Fibroblast of skin of scalp (primary cell): ENCODE measurements at regions not wholly inside any gene's neighbourhood (a gene's known extent, or its start where the extent isn't known, plus 50 kb on each side); places are given as distances from the start of the nearest gene placed in this dataset.

ENCODE experiments used
- DNase-seq: peaks from one replicate; pipeline ENCODE4 v3.0.0-alpha.2; 2013

DNA sequence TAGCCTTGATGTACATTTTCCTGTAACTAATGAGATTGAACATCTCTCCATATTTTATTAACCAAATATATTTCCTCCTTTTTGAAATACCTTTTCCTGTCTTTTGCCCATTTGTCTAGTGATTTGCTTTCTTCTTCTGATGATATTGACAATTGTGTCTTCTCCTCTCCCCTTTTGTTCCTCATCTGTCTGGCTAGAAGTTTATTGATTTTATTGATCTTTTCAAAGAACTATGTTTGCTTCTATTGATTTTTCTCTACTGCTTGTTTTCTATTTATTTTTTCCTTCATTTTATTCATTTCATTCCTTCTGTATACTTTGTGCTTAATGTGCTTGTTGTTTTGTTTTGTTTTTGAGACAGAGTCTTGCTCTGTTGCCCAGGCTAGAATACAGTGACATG is 181.4 kb upstream of the SMIM23 start:
- no peak for DNase-seq

DNA sequence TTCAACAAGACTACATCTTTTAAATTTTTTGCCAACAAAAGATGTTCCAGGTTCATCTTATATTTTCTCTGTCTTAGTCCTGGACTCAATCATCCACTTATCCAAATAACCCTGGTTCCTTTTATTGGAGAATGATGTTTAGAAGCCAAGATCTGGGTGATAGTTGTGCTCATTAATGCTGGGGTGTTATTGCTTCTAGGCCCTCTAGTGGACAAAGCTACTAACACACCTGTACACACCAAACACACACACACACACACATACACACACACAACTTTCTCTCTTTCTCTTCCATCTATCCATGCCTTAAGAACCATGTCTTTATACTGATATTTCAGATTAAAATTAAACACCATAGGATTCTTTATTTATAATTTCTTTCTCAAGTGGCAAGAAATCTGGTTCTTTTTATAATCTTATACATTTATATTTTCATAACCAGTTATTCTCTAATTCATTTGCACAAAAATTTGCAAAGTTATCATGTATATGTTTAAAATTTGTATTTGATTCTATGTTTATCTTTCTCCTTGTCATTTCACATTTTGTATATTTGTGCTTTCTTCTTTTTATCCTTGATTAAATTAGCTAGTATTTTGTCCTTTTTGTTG is 179.1 kb upstream of the SMIM23 start:
- no peak for DNase-seq

DNA sequence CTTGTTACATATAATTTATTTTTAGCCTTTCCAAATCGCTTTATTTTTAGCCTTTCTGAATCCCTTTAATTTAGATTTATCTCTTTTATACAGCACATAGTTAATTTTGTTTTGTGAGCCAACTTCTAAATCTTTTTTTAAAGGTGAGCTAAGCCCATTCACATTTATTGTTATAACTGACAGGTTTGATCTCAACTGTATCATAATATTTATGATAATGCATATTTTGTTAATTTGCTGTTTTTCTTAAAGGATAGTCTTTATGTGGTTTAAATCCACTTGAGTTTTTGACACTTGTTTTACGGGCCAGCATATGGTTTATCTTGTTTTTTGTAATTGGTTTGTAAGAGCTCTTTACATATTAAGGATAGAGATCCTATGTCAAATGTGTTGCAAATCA is 177.8 kb upstream of the SMIM23 start:
- DNase-seq = no peak

DNA sequence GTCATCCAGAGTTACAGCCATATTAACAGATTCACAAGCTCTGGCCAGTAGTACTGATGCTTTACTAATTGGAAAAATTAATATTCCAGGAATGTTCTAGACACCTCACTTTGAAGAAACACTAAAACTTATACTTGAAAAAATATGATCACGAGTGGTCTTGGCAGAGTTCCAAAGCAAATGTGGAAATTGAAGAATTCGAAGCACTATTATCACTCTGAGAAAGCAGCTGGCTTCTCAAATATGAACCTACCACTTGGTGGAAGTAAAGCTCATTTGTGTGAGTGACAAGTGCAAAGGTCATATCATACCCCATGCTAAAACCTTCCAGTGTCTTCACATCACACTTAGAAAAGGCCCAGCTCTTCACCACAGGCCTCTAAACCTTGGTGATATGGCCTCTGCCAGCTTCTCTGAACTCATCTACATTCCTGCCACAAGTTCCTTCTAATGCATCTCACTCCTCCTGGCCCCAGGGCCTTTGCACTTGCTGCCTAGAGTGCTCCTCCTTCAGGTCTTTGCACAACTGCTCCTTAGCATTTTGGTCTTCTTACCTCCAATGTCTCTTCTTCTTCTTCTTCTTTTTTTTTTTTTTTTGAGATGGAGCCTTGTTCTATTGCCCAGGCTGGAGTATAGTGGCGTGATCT is 175.7 kb upstream of the SMIM23 start:
- DNase-seq = no peak

DNA sequence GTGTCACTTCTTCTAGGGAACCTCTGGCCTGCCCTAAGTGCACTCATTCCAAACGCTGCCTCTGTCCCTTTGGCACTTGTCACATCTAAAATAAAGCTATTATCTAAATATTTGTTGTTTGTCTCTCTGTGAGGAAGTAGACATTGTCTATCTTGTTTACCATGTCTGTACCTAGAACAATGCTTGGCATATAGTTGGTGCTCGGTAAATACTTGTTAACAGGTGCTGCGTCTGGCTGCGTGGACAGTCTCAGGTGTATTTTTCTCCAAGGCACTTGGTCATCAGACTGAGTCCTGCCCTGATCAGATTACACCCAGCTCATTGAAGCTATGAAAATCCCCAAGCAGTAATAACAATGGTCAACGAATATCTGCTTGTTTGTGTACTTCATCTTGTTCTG is 174.9 kb upstream of the SMIM23 start:
- no peak for DNase-seq

DNA sequence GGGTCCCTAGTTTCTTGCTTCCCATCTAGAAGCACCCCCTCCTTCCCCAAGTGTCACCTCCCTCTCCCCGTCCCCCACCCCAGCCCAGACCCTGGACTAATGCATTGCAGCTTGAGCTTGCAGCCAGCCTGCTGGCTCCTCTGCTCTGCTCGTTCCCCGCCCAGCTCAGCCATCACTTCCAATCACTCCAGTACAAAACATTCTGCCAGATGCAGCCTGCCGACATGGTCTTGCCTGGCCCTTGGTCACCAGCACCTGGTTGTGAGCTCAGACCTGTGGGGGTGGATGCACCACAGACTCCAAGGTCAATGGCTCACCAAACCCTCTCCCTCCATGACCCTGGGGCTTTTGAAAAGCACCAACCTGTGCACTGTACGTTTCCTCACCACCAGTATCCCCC is 172.9 kb upstream of the SMIM23 start:
- DNase-seq = no peak

DNA sequence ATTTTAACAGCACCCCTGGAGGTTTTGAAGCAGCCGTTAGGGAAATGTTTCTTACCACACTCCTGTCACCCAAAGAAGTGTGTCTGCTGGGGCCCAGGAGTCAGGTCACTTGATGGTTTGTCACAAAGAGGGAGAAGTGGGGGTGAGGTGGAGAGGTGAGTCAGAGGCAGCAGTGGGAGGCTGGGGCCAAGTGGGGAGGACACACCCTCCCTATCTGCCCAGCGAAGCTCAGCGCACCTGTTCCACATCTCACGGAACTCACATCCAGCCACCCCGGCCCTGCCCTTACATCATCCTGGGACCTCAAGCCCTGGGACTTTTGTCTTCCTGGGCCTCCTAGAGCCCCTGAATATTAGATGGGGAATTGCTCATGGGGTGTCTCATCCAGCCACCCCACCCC is 171.1 kb upstream of the SMIM23 start:
- DNase-seq = no peak

DNA sequence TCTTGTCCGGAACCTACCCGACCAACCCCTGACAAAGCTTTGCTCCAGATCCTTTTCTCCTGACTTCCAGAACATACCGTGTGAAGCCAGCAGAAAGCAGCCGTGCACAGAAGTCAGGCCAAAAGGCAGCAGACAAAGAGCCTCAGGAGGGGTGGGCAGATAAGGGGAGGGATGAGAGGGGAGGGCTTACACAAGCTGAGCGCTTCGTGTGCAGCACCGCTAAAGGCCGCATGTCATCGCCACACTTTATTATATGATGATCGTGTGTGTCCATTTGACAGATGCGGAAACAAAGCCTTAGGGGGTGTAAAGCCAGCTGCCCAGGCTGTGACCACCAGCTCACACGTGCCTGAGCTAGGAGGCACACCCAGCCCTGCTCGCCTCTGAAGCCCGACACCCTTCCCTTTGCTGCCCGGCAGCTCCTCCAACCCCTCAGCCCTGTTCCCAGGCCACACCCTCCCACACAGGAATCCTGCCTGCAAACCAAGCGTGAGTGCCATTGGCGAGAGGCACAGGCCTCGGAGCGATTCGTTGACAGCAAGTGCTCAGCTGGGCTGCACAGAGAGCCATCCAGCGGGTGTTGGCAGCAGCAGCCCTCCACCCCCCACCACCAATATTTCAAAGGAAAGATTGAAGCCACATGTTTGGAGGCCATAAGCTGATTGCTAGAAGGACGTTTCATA is 170.5 kb upstream of the SMIM23 start:
- peak; percentile 28 for DNase-seq

DNA sequence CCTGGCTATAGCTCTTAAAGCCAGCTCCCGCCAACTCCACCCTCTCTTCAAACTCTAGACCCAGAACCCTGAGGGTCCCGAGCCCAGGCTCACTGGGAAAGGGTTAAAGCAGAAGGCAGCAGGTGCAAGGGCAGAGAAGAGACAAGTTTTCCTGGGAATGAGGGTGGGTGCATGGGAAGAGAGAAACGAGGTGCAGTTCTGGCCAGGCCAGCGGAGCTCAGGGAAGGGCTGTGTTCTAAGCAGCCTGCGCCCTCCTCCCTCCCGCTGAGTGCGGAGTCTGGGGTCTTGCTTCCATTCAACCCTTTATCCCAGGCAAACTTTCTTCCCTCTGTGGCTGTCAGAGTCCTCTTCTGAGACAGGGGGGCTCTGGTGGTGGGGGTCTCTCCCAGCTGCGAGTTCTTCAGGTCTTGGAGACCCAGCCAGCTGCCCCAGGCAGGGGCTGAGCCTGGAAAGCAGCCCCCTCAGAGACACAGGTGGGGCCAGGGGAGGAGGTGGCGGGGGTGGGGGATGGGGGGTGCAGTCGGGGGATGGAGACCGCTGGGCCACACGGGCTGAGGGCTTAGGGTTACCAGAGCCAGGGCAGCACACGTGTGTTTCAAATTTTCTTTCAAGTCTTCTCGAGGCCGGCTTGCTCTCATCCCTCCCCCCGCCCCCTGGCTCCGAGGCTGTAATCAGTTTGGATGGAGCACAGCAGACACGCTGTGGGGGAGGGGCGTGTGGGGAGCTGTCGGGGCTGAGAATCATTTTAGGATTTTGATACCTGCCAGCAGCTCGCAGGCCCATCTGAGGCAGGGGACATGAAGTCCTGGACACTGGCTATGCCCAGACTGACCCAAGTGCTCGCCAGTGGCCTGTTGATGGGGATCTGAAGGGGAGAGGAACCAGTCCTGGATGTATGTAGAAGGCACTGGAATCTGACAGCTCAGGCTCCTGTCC is 169.6 kb upstream of the SMIM23 start:
- DNase-seq = no peak

DNA sequence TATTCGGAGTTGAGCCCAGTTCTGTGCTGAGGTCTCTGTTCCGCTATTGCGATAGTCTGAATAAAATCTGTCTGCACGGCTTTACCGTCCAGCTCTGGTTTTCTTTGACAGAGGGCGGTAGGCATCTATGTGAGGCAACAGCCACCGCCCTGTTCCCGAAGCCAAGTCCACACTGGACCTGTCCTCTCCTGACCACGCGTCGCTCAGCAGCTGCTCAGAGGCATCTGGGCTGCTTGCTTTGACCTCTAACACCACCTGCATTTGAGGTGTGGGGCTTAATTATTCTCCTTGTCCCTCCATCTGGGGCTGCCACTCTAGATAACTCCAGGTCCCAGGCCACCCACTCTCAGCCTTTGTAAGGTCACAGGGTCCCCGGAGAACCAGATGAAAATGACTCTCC is 168.4 kb upstream of the SMIM23 start:
- no peak for DNase-seq

DNA sequence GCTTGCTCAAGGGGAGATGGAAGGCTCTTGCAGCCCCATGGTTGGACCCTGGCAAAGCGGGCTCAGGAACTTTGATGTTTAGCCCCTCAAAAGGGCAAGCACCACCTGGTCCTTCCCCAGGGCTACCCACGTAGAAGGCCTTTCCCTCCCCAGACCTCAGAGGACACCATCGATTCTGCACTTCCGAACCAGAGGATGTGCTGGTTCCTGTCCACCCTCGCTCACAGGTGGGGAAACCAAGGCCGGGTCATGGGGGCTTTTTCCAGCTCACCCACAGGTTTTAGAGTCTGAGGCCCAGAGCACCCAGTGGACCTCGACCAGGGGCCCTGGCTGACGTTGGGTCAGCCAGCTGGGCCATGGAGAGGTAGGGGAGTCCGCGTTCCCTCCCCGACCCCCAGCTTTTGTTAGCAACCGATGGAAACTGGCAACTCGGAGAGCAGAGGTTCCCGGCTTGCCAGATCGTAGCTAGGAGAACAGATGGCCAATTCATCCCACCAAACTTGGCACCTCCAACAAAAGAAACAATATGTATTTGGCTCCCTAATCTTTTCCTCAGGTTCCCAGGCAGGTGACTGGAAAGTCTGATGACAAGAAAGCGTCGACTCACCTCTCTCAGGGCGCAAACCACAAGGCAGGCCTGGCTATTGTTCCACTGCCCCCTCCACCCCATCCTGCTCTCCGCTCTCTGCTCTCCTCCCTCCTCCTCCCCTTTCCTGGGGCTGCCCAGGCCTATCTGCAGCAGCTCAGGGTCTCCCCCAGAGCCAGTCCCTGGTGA is 167.6 kb upstream of the SMIM23 start:
- no peak for DNase-seq

DNA sequence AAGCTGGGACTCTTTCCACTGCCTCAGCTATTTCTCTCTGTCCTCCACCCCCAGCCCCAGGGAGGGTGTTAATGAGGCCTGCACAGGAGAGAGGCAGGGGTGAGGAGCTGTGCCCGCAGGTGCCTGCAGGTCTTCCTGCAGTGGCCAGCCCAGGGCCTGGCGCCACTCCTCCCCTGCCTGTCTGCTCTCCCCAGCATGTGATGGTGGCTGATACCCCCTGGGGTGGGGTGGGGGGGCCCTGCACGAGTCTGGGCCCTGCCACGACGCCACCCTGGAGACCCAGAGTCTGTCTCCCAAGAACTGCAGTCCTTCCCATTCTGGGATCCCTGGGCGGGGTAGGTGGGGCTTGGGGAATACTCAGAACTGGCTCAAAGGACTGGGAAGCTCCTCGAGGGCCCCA is 166.4 kb upstream of the SMIM23 start:
- no peak for DNase-seq

DNA sequence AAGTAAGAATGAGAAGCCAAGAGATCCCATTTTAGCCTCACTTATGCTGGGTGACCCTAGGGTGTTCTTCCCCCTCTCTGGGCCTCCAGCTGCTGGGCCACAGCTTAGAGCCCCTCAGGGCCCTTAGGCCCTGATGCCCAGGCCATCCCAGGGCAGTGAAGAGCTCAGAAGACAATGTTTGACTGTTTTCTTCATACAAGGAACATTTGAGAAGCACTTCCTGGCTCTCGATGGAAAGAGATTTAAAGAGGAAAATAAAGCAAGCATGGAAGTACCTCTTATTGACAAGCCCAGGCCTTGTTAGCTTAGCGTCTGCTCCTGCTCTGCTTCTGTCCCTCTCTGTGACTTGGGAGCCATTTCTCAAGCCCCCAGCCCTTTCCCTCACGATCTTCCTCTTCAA is 165.9 kb upstream of the SMIM23 start:
- DNase-seq = no peak

DNA sequence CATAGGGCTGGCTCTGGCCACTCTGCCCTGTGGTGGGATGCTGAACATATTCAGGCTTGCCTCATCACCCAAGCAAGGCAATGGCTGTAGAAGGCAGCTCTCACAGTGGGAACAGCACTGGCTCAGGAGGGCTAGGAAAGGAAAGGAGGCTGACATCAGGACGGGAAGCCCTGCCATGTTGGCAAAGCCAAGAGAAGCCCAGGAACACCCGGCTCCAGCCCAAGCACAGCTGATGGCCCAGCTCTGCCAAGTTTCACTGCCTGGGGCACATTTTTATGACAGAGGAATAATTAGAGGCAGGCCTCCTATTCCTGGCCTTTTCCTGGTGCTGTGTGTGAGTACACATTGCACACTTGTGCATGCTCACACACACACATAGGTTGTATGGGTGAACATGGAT is 163.6 kb upstream of the SMIM23 start:
- DNase-seq = no peak

DNA sequence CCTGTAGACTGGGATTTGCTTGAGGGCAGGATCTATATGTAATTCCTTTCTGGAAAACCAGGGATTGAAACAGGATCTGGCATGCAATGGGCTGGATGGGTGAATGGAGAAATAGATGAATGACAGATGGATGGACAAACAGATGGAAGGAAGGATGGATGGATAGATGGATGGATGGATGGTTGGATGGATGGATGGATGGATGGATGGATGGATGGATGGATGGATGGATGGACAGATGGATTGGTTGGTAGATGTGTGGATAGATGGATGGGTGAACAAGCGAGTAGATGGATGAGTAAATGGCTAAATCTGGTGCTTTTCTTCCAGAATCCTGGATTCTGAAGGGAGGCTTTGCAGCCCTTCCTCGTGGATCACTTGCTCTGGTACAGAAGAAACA is 162.5 kb upstream of the SMIM23 start:
- no peak for DNase-seq

DNA sequence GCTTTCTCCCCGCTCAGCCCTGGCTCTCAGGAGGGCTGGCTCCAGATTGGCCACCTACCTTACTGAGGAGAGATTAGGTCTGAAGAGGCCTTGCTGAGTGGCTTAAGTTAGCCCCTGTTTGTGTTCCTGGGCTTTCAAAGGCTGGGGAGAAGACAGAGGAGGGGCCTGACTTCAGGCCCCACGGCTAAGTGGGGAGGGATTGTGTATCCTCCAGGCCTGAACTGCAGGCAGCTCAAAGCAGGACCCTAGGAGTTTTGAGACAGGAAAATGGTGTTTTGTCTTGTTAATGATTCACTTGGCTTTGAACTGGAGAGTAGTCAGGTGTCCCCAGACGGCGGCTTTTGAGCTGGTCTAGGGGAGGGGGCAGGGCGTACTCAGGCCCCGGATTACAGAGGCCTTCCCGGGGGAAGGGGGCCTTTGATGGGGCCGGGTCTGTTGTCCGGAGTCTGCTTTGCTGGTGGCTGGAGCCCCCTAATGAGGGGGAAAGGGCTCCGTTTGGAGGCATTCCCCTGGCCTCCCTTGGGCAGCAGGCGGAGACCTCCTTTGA is 162.0 kb upstream of the SMIM23 start:
- DNase-seq = no peak

DNA sequence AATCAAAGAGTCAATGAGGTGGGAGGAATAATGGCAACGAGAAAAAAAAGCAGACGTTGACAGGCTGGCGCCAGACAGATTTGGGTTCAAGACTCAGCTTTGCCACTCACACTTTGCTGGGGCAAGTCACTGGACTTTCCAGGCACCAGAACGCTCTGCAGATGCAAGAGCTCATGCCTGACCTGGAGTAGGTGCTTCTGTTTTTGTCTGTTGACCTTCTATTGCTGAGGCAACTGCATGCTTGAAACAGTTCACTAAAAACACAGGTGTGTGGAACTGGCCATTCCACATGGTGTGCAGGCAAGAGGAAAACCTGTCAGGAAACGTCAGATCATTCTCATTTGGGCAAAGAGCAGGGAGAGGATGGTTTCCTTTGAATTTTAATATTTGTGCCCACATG is 161.2 kb upstream of the SMIM23 start:
- DNase-seq = no peak

DNA sequence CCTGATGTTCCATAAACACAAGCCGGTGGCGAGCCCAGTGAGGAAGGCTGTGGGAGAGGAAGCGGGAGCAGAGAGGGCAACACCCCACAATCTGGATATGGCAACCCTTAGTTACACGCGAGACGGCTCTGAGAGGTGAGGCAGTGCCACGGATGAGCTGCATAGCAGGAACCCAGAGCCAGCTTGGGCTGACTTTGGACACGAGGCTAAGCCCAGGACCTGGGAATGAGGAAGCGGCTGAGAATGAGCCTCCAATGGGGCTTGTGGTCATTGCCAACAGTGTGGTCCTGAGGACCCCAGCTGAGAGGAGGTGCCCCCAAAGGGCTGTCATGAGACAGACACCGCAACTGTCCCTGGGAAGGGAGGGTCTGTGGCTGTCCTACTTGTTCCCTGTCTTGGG is 160.0 kb upstream of the SMIM23 start:
- no peak for DNase-seq

DNA sequence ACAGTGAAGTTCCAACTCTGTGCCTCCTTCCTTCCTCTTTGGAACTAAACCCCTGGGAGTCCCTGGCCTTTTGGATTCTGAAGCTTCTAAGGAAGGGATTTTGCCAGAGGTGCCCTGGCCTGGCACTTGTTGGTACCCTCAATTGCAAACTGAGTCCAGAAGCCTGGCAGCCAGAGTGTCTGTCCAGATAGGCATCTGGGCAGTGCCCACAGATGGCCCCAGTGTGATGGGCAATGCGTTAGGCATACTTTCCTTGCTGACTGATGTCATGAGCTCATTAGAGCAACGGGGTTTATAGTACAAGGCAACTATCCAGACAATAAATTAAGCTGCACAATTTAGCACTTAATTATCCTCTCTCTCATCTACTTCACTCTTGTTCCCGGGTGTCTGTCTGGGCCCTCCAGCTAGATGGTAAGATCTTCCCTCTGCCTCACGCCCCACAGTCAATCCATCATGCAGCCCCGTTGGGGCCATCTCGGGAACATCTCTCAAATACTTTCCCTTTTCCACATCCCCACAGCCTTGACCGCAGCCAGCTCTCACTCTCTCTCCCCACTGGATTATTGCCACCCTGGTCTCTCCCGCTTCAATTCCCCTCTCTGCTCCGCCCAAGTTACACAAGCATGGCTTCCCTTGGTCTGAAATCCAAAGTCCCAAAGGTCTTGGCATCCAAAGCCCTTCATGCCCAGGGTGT is 157.5 kb upstream of the SMIM23 start:
- DNase-seq = peak; percentile 13

DNA sequence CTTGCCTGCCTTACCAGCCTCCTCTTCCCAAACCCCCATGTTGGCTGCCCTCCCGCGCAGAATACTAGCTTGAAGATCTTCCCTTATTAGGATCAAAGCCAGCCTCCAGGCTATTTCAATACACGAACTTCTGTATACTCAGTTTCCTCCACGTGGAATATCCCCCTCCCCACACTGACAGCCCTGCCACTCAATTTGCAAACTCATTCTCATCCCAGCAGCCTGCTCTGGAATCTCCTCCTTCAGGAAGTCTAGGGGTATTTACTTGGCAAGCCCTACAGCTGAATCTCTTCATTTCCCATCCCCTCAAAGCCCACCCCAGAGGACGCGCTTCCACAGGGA is 157.0 kb upstream of the SMIM23 start:
- DNase-seq = no peak

DNA sequence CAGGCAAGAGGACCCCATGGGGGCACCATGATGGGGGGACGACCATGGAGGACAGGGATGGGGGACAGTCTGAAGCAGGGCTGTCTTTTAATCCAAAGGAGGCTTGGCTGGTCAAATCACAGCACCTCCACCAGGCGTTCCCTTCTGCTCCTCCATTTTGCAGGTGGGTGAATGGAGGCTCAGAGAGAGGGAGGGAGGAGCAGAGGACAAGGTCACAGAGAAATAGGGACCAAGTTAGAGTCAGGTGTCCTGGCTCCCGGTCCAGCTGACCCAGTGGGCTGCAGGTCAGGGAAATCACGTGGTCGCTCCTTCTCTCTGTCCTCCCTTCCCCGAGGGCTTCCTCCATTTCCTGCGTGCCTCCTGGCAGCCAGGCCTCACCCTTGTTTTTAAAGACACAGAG is 156.4 kb upstream of the SMIM23 start:
- no peak for DNase-seq
